Neural cell (in vitro differentiated cells): ENCODE measurements at regions not wholly inside any gene's neighbourhood (a gene's known extent, or its start where the extent isn't known, plus 50 kb on each side); places are given as distances from the start of the nearest gene placed in this dataset.

Experiments
- H2AFZ ChIP-seq: fragments of 200-600, 300-800 bp; sonication (generic), shearing (Covaris generic); 2 replicates; pipeline ENCODE4 v1.6.0; 2014; ENCODE audit warnings: low read depth, mild to moderate bottlenecking, antibody characterized with exemption, low read length, moderate library complexity
- H3F3A ChIP-seq: fragments of 200-600 bp; shearing (Covaris generic); 2 replicates; pipeline ENCODE4 v1.6.1; 2016; ENCODE audit warnings: mild to moderate bottlenecking, moderate library complexity, mixed read lengths, antibody characterized with exemption, low read length; ENCODE audit not compliant: insufficient read depth, poor library complexity, severe bottlenecking
- H3K27ac ChIP-seq: fragments of 200-600, 300-800 bp; sonication (generic), shearing (Covaris generic); 2 replicates; pipeline ENCODE4 v1.5.1; 2014; ENCODE audit warnings: mild to moderate bottlenecking, low read length, moderate library complexity
- H3K27me3 ChIP-seq: fragments of 300-800, 200-600 bp; sonication (generic), shearing (Covaris generic); 2 replicates; pipeline ENCODE4 v1.6.0; 2014; ENCODE audit warnings: mild to moderate bottlenecking, low read depth, low read length, moderate library complexity; ENCODE audit not compliant: insufficient read depth
- H3K36me3 ChIP-seq: fragments of 300-800, 200-600 bp; sonication (generic), shearing (Covaris generic); 2 replicates; pipeline ENCODE4 v1.5.1; 2014; ENCODE audit warnings: mild to moderate bottlenecking, antibody characterized with exemption, low read length, moderate library complexity; ENCODE audit not compliant: insufficient read depth
- H3K4me2 ChIP-seq: fragments of 300-800, 200-600 bp; sonication (generic), shearing (Covaris generic); 2 replicates; pipeline ENCODE4 v1.6.0; 2014; ENCODE audit warnings: mild to moderate bottlenecking, low read length
- H3K4me3 ChIP-seq: fragments of 300-800, 200-600 bp; sonication (generic), shearing (Covaris generic); 2 replicates; pipeline ENCODE4 v1.5.1; 2014; ENCODE audit warnings: mild to moderate bottlenecking, low read length, moderate library complexity
- H3K79me2 ChIP-seq: fragments of 200-600 bp; shearing (Covaris generic); replicated peaks from 2 replicates; pipeline ENCODE4 v1.6.0; 2014; ENCODE audit warnings: mild to moderate bottlenecking, low read length, moderate library complexity; ENCODE audit not compliant: insufficient read depth
- H3K9ac ChIP-seq: fragments of 300-800, 200-600 bp; sonication (generic), shearing (Covaris generic); 2 replicates; pipeline ENCODE4 v1.6.1; 2016; ENCODE audit warnings: mild to moderate bottlenecking, low read length, mixed read lengths
- H3K9me2 ChIP-seq: fragments of 200-600 bp; shearing (Covaris generic); 2 replicates; pipeline ENCODE4 v1.6.1; 2016; ENCODE audit warnings: mild to moderate bottlenecking, low read length, mixed read lengths; ENCODE audit not compliant: insufficient read depth
- H3K9me3 ChIP-seq: fragments of 200-600, 300-800 bp; sonication (generic), shearing (Covaris generic); 2 replicates; pipeline ENCODE4 v1.6.1; 2016; ENCODE audit warnings: mild to moderate bottlenecking, mixed run types, low read length, moderate library complexity, mixed read lengths
- H4K20me1 ChIP-seq: fragments of 200-600 bp; shearing (Covaris generic); 2 replicates; pipeline ENCODE4 v1.6.1; 2016; ENCODE audit warnings: mild to moderate bottlenecking, mixed run types; ENCODE audit not compliant: insufficient read depth
- EP300 ChIP-seq: fragments of 450-650 bp; conservative IDR thresholded peaks from 2 replicates; pipeline ENCODE4 v1.6.1; 2014; ENCODE audit warnings: antibody characterized with exemption, mild to moderate bottlenecking, moderate library complexity; ENCODE audit not compliant: poor library complexity, severe bottlenecking
- EZH2 ChIP-seq: fragments of 200-600, 300-800 bp; shearing (Covaris generic), sonication (generic); IDR thresholded peaks from 2 replicates; pipeline ENCODE4 v1.6.1; 2014; ENCODE audit warnings: antibody characterized with exemption, low read length, borderline replicate concordance, mild to moderate bottlenecking; ENCODE audit not compliant: insufficient read depth, poor library complexity, severe bottlenecking
- MXI1 ChIP-seq: fragments of 450-650 bp; conservative IDR thresholded peaks from 2 replicates; pipeline ENCODE4 v1.6.1; 2014; ENCODE audit warnings: antibody characterized with exemption, mild to moderate bottlenecking; ENCODE audit not compliant: poor library complexity, severe bottlenecking
- POLR2AphosphoS5 ChIP-seq: IDR thresholded peaks from 2 replicates; pipeline ENCODE4 v1.6.1; 2012
- RAD21 ChIP-seq: fragments of 450-650 bp; conservative IDR thresholded peaks from 2 replicates; pipeline ENCODE4 v1.6.1; 2014; ENCODE audit warnings: antibody characterized with exemption, mild to moderate bottlenecking, moderate library complexity
- SMC3 ChIP-seq: fragments of 450-650 bp; conservative IDR thresholded peaks from 2 replicates; pipeline ENCODE4 v1.6.1; 2014; ENCODE audit warnings: antibody characterized with exemption, mild to moderate bottlenecking, moderate library complexity; ENCODE audit not compliant: poor library complexity
- TAF1 ChIP-seq: IDR thresholded peaks from 2 replicates; pipeline ENCODE4 v1.6.1; 2012; ENCODE audit warnings: low read depth
- TF ChIP-seq, protein P1 (sequence below): fragments of 450-650 bp; IDR thresholded peaks from 2 replicates; pipeline ENCODE4 v1.5.1; 2014; ENCODE audit warnings: antibody characterized with exemption, mild to moderate bottlenecking, moderate library complexity; ENCODE audit not compliant: poor library complexity, severe bottlenecking
- TF ChIP-seq, protein P2 (sequence below): IDR thresholded peaks from 2 replicates; pipeline ENCODE4 v1.6.1; 2012; ENCODE audit warnings: borderline replicate concordance

DNA sequence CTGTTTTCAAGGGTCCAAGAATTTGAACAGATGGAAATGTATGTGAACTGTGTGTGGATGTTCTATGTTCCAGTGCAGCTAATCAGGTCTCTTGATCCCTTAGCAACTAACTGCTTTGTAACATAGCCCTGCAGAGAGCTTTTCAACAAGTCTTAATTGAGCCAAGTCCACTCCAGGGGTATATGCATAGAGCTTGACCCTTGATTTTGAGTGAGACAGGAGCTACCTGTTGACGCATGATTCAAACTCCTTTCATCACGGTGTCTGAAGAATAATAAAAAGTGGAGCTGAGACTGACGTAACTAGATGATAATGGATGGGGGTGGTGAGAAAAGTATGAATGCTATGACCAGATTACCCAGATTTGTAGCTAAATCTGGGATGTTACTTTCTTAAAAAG, 93.3 kb upstream of the CCDC54 start:
- H2AFZ ChIP-seq = no peak overlapping the region
- H3K79me2 ChIP-seq = no peaks in the 10 kb centered on the region
- TF ChIP-seq MXI1 = no peak
- TF ChIP-seq, protein P1, sequence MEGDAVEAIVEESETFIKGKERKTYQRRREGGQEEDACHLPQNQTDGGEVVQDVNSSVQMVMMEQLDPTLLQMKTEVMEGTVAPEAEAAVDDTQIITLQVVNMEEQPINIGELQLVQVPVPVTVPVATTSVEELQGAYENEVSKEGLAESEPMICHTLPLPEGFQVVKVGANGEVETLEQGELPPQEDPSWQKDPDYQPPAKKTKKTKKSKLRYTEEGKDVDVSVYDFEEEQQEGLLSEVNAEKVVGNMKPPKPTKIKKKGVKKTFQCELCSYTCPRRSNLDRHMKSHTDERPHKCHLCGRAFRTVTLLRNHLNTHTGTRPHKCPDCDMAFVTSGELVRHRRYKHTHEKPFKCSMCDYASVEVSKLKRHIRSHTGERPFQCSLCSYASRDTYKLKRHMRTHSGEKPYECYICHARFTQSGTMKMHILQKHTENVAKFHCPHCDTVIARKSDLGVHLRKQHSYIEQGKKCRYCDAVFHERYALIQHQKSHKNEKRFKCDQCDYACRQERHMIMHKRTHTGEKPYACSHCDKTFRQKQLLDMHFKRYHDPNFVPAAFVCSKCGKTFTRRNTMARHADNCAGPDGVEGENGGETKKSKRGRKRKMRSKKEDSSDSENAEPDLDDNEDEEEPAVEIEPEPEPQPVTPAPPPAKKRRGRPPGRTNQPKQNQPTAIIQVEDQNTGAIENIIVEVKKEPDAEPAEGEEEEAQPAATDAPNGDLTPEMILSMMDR = no peak
- no peak for TF ChIP-seq RAD21
- TF ChIP-seq EP300 = no peak
- TF ChIP-seq SMC3 = no peak
- TF ChIP-seq EZH2 = no peak
- TF ChIP-seq POLR2AphosphoS5 = no peak
- H3K9me2 ChIP-seq = no peaks in the 10 kb centered on the region
- H3K36me3 ChIP-seq = no peaks in the 10 kb centered on the region
- no peaks in the 10 kb centered on the region for H3K27me3 ChIP-seq
- no peak overlapping the region for H3K27ac ChIP-seq
- H4K20me1 ChIP-seq = no peaks in the 10 kb centered on the region
- H3K4me2 ChIP-seq = no peak overlapping the region
- no peaks in the 10 kb centered on the region for H3K9me3 ChIP-seq
- no peak overlapping the region for H3K9ac ChIP-seq
- no peaks in the 10 kb centered on the region for H3F3A ChIP-seq
- H3K4me3 ChIP-seq = no peak overlapping the region

DNA sequence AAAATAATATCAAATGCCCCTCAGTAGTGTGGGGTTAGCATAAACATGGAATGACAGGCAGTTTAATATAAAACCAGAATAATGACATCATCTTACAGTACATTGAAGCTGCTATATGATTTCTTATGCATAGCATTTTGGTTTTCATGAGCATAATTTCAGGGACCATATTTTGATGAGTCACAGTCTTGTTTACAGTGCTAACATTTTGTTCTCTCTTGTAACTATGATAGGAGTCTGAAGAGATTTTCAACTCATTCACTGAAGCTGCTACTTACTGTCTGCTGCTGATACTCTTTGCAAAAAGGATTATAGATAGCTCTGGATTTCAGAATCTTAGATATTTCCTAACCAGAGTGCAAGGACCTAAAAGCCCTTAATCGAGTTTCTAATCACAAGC, 92.6 kb upstream of the CCDC54 start:
- no peaks in the 10 kb centered on the region for H3K36me3 ChIP-seq
- no peak overlapping the region for H3K27ac ChIP-seq
- H3K9ac ChIP-seq = no peak overlapping the region
- H3K79me2 ChIP-seq = no peaks in the 10 kb centered on the region
- H3K4me3 ChIP-seq = no peak overlapping the region
- no peak overlapping the region for H2AFZ ChIP-seq
- H3F3A ChIP-seq = no peaks in the 10 kb centered on the region
- no peaks in the 10 kb centered on the region for H3K27me3 ChIP-seq
- H4K20me1 ChIP-seq = no peaks in the 10 kb centered on the region
- H3K9me3 ChIP-seq = no peaks in the 10 kb centered on the region
- TF ChIP-seq RAD21 = no peak
- no peak for TF ChIP-seq SMC3
- TF ChIP-seq EZH2 = no peak
- no peak for TF ChIP-seq TAF1
- H3K9me2 ChIP-seq = no peaks in the 10 kb centered on the region
- H3K4me2 ChIP-seq = no peak overlapping the region

DNA sequence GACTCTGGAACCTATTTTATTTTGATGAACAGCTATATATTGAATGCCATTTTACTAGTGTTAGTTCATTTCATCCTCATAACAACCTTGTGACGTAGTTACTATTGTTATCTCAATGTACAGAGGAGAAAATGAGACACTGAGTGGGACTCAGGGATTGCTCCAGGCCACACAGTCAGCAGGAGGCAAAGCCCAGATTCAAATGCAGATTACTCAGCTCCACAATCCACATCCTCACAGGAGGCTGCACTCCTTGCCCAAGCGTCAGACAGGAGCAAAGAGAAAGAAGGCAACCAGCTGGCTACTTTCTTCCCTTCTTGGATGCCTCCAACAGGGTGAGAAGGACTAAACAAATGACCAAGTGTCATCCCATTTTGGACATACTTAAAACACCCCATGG, 92.0 kb upstream of the CCDC54 start:
- Histone ChIP-seq H4K20me1 (no peaks in the 10 kb centered on the region), H3K9ac (no peak overlapping the region), H3K9me3 (no peaks in the 10 kb centered on the region), H3K27ac (no peak overlapping the region), H3K79me2 (no peaks in the 10 kb centered on the region), H3K4me2 (no peak overlapping the region), H2AFZ (no peak overlapping the region), H3F3A (no peaks in the 10 kb centered on the region), H3K9me2 (no peaks in the 10 kb centered on the region), H3K27me3 (no peaks in the 10 kb centered on the region), H3K4me3 (no peak overlapping the region), H3K36me3 (no peaks in the 10 kb centered on the region)
- TF ChIP-seq RAD21 (no peak), EZH2 (no peak), MXI1 (no peak), TAF1 (no peak), POLR2AphosphoS5 (no peak), EP300 (no peak), SMC3 (no peak)
- TF ChIP-seq, protein P1 = no peak
- TF ChIP-seq, protein P2, sequence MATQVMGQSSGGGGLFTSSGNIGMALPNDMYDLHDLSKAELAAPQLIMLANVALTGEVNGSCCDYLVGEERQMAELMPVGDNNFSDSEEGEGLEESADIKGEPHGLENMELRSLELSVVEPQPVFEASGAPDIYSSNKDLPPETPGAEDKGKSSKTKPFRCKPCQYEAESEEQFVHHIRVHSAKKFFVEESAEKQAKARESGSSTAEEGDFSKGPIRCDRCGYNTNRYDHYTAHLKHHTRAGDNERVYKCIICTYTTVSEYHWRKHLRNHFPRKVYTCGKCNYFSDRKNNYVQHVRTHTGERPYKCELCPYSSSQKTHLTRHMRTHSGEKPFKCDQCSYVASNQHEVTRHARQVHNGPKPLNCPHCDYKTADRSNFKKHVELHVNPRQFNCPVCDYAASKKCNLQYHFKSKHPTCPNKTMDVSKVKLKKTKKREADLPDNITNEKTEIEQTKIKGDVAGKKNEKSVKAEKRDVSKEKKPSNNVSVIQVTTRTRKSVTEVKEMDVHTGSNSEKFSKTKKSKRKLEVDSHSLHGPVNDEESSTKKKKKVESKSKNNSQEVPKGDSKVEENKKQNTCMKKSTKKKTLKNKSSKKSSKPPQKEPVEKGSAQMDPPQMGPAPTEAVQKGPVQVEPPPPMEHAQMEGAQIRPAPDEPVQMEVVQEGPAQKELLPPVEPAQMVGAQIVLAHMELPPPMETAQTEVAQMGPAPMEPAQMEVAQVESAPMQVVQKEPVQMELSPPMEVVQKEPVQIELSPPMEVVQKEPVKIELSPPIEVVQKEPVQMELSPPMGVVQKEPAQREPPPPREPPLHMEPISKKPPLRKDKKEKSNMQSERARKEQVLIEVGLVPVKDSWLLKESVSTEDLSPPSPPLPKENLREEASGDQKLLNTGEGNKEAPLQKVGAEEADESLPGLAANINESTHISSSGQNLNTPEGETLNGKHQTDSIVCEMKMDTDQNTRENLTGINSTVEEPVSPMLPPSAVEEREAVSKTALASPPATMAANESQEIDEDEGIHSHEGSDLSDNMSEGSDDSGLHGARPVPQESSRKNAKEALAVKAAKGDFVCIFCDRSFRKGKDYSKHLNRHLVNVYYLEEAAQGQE = no peak
